GM21367 (cell line): ENCODE measurements at regions not wholly inside any gene's neighbourhood (a gene's known extent, or its start where the extent isn't known, plus 50 kb on each side); places are given as distances from the start of the nearest gene placed in this dataset.

Experiments
- ATAC-seq: cut with Tn5 transposase; IDR thresholded peaks from one replicate; pipeline ENCODE4 v1.9.1; 2021; ENCODE audit not compliant: unreplicated experiment

- ATAC-seq, result no peak
These were observed 119.1 kb downstream of the RPS29 start for GRCh38 chr14:49467091-49467490.

- ATAC-seq, result no peak
These were observed 121.3 kb downstream of the RPS29 start for GRCh38 chr14:49464885-49465284.

- no peak for ATAC-seq
These were observed 123.0 kb downstream of the RPS29 start for GRCh38 chr14:49463146-49463545.

DNA sequence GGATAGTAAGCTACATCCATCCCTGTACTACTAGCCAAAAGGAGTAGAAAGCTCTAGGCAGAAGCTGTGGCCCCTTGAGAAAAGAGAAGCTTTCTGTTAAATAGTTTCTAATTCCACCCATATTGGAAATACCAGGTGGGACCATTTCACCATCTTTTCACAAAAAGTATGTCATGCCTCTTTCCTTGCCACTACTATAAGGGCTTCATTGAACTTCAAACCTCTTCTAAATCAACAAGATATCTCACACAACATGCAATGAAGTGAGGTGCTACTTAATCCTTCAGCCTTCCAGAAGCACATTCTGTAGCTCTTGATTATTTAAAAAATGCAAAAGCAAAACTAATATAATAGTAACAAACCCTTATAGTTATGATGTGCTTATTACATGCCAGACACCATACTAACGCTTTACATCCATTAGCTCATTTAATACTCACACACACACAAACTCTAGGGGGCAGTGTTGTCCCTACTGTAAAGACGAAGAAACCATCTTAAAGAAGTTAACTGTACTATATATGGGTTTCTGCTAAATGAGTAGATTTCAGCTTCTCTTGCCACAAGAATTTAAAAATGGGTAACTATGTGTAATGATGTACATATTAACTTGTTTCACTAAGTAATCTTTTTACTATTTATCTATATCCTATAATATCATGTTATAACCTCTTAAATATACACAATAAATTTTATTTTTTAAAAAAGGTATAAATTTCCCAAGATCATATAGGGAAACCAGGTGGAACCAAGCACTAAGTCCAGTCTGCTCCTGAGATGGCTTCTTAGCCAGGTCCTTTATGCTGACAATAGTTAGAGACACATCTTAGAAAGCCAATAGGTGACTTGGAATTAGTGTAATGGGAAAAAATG lies 124.4 kb downstream of the RPS29 start:
- peak; percentile 96 for ATAC-seq

GRCh38 chr14:49460662-49461061 lies 125.5 kb downstream of the RPS29 start:
- ATAC-seq, result no peak

- ATAC-seq, result no peak
These were observed 129.6 kb downstream of the RPS29 start for GRCh38 chr14:49456589-49456988.

GRCh38 chr14:49451938-49452337 lies 134.2 kb downstream of the RPS29 start:
- no peak for ATAC-seq

GRCh38 chr14:49449749-49450148 lies 136.4 kb downstream of the RPS29 start:
- no peak for ATAC-seq

DNA sequence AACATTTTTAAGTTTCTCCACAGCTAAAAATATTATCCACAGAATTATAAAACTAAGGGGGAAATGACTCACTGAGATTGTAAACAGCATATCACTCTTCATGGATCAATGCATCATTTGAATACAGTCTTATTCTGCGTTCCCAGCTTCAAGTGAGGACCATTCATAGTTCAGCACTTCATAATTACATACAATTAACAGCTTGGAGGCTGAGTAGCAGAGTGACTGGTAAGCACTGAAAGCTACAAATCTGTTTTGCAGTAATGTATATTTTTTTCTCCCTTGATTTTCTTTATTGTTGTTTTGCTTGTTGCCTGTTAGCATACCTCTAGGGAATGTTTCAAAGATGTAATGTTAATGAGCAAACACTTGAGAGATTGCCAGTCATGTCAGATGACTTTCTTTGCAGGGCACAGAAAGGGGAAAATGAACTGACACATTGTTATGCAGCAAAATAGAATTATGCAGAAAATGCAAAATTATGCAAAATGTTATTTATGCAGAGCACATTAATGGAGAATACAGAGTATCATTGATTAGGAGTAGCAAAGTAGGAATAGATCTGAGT lies 138.6 kb downstream of the RPS29 start:
- no peak for ATAC-seq

DNA sequence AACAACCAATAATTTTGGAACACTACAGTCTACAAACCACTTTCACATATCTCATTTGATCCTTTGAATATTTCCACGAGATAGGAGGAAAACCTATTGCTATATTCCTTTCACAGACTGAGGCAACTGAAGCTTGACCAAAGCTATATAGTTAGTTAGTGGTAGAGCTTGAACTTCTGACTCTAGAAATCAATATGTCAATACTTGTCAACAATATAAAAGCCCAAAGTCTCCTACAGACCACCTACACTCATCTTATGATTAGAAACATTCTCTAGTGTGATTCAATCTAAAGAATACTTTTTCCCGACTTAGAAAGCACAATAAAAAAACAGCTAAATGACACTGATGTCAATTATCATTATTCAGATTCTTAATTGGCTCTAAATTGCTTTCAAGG lies 139.4 kb downstream of the RPS29 start:
- ATAC-seq, result no peak

- ATAC-seq, result no peak
These were observed 147.9 kb downstream of the RPS29 start for GRCh38 chr14:49438256-49438770.

- ATAC-seq, result no peak
These were observed 158.1 kb downstream of the RPS29 start for GRCh38 chr14:49428076-49428475.

- no peak for ATAC-seq
These were observed 159.1 kb downstream of the RPS29 start for GRCh38 chr14:49427117-49427516.

GRCh38 chr14:49425921-49426320 lies 160.3 kb downstream of the RPS29 start:
- no peak for ATAC-seq

- ATAC-seq, result no peak
These were observed 161.5 kb downstream of the RPS29 start for GRCh38 chr14:49424436-49425331.

- ATAC-seq, result no peak
These were observed 166.0 kb downstream of the RPS29 start for GRCh38 chr14:49420201-49420600.

GRCh38 chr14:49418789-49419188 lies 167.4 kb downstream of the RPS29 start:
- no peak for ATAC-seq

DNA sequence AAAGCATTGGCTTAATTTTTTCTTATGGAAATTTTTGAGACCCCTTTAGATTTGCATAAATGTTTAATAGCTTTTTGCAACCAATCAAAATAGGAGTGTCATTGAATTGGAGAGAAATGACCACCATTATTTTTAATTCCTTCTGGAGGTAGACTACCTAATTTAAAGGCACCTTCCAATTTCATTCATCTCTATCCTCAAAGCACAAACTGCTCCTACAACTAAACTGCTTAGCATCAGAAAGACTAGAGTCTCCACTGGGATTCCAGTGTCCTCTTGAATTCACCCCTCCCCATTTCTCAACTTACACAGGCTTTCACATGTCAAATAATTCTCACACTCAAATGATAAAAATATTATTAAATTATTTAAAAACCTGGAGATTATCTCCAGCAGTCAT lies 168.4 kb downstream of the RPS29 start:
- no peak for ATAC-seq

- ATAC-seq, result no peak
These were observed 177.8 kb downstream of the RPS29 start for GRCh38 chr14:49408187-49408933.

DNA sequence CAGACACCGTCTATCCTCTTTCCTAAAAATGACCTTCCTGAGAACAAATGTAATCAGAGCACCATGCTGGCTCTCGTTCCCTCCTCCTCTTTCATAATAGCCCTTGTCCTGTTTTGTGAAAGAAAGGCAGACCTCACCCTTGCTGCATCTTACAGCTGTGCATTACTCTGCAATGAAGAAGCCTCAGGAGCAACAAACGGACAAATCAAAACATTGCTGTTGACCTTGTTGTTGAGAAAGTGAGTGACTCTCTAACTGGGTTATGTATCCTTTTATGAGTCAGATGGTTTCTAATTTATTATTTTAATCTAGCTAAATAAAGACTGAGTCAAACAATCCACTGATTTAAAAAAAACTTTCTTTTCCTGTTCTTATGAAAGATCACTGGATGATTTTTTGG lies 180.9 kb downstream of the RPS29 start:
- ATAC-seq, result no peak

DNA sequence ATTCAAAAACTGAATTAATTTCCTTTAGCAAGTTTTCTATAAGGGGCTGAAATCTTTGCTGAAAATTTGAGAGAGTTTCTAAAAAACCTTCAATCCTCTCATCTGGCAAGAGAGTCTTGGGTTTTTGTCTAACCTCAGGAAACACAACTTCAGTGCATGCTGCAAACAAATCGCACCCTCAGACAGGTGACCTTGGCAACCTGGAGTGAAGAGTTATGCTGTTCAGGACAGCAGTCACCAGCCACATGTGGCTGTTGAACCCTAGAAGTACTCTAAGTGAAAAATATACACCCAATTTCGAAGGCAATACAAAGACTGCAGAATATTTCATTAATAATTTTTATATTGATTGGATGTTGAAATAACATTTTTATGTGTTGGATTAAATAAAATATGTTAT lies 184.8 kb downstream of the RPS29 start:
- no peak for ATAC-seq
